ENCODE measurements at regions not wholly inside any gene's neighbourhood (a gene's known extent, or its start where the extent isn't known, plus 50 kb on each side); places are given as distances from the start of the nearest gene placed in this dataset.
"Not testable (repeated sequence)": the region's sequence is repeated elsewhere in the genome, so short reads cannot be mapped to it uniquely, and the experiment has no call there.

DNA sequence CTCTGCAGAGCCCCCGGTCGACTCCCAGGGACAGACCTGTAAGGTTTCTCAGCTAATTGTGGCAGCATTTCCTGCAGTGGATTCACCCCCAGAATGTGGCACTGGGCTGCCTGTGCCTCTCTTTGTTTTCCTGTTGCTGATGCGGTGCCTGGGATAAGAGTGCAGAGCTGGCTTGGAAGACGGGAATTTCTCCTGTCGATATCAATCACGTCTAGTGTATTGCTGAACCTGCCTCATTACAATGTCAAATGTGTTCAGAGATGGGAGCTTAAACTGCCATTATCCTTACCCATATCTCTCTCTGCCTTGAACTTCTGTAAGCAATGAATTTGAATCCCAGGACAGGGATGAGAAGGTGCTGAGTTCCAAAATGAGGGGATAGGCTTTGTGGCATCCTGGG, 350.9 kb downstream of the ADGRD1 start:
- TF ChIP-seq, protein P1, sequence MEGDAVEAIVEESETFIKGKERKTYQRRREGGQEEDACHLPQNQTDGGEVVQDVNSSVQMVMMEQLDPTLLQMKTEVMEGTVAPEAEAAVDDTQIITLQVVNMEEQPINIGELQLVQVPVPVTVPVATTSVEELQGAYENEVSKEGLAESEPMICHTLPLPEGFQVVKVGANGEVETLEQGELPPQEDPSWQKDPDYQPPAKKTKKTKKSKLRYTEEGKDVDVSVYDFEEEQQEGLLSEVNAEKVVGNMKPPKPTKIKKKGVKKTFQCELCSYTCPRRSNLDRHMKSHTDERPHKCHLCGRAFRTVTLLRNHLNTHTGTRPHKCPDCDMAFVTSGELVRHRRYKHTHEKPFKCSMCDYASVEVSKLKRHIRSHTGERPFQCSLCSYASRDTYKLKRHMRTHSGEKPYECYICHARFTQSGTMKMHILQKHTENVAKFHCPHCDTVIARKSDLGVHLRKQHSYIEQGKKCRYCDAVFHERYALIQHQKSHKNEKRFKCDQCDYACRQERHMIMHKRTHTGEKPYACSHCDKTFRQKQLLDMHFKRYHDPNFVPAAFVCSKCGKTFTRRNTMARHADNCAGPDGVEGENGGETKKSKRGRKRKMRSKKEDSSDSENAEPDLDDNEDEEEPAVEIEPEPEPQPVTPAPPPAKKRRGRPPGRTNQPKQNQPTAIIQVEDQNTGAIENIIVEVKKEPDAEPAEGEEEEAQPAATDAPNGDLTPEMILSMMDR (IDR thresholded peaks at IDR 0.05) = not testable (repeated sequence)
- TF ChIP-seq EZH2phosphoT487 (IDR thresholded peaks at IDR 0.05) = not testable (repeated sequence)
